ENCODE measurements at regions not wholly inside any gene's neighbourhood (a gene's known extent, or its start where the extent isn't known, plus 50 kb on each side); places are given as distances from the start of the nearest gene placed in this dataset.

GRCh38 chr10:65720901-65721300 lies 1204.9 kb upstream of the LRRTM3 start:
- no peak overlapping the region for H3K4me3 ChIP-seq
- intact Hi-C loops (cut with DNase I) = no loop called here
- H3K4me1 ChIP-seq = no peaks in the 10 kb centered on the region
- H3K27me3 ChIP-seq = no peaks in the 10 kb centered on the region
- H3K9me3 ChIP-seq = no peaks in the 10 kb centered on the region
- TF ChIP-seq EP300 (IDR thresholded peaks at IDR 0.05) (no peak), POLR2AphosphoS5 (IDR thresholded peaks at IDR 0.05) (no peak), POLR2A (IDR thresholded peaks at IDR 0.05) (no peak)
- TF ChIP-seq, protein P1, sequence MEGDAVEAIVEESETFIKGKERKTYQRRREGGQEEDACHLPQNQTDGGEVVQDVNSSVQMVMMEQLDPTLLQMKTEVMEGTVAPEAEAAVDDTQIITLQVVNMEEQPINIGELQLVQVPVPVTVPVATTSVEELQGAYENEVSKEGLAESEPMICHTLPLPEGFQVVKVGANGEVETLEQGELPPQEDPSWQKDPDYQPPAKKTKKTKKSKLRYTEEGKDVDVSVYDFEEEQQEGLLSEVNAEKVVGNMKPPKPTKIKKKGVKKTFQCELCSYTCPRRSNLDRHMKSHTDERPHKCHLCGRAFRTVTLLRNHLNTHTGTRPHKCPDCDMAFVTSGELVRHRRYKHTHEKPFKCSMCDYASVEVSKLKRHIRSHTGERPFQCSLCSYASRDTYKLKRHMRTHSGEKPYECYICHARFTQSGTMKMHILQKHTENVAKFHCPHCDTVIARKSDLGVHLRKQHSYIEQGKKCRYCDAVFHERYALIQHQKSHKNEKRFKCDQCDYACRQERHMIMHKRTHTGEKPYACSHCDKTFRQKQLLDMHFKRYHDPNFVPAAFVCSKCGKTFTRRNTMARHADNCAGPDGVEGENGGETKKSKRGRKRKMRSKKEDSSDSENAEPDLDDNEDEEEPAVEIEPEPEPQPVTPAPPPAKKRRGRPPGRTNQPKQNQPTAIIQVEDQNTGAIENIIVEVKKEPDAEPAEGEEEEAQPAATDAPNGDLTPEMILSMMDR (IDR thresholded peaks at IDR 0.05) = no peak
- H3K27ac ChIP-seq = no peak overlapping the region
- 92 to 93% methylated on average over 4 of the region's 4 CpGs for WGBS, 2 donors
- no peak for DNase-seq
- H3K36me3 ChIP-seq = no peaks in the 10 kb centered on the region

GRCh38 chr10:65723525-65723924 lies 1202.3 kb upstream of the LRRTM3 start:
- Histone ChIP-seq H3K4me3 (no peak overlapping the region), H3K27ac (no peak overlapping the region), H3K36me3 (no peaks in the 10 kb centered on the region), H3K4me1 (no peaks in the 10 kb centered on the region), H3K27me3 (no peaks in the 10 kb centered on the region), H3K9me3 (no peaks in the 10 kb centered on the region)
- TF ChIP-seq, protein P1 (IDR thresholded peaks at IDR 0.05) = no peak
- TF ChIP-seq POLR2AphosphoS5 (IDR thresholded peaks at IDR 0.05) = no peak
- TF ChIP-seq POLR2A (IDR thresholded peaks at IDR 0.05) = no peak
- TF ChIP-seq EP300 (IDR thresholded peaks at IDR 0.05) = no peak
- 82 to 85% methylated on average over 6 of the region's 6 CpGs for WGBS, 2 donors
- intact Hi-C loops (cut with DNase I) = no loop called here
- DNase-seq = no peak

DNA sequence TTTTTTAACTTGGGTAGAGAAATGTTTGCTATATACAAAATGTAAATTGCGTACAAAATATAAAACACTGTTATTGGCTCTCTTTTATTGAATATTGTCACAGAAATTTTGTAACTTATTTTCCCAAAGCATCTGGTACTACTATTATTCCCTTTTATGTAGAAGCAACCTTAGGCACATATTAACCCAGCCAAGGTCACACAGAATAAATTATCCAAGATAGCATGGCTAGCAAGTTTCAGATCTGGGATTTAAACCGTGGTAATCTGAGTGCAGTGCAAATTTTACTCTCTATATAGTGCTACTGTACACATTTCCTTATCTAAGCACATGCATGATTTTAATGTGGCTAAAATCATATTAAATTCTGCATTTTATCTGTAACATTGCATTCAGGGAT lies 1190.5 kb upstream of the LRRTM3 start:
- no peaks in the 10 kb centered on the region for H3K36me3 ChIP-seq
- H3K27ac ChIP-seq = no peak overlapping the region
- H3K4me3 ChIP-seq = no peak overlapping the region
- TF ChIP-seq POLR2A (IDR thresholded peaks at IDR 0.05) = no peak
- TF ChIP-seq, protein P1 (IDR thresholded peaks at IDR 0.05) = no peak
- TF ChIP-seq EP300 (IDR thresholded peaks at IDR 0.05) = no peak
- no peak for TF ChIP-seq POLR2AphosphoS5 (IDR thresholded peaks at IDR 0.05)
- 39 to 81% methylated on average over 2 of the region's 2 CpGs for WGBS, 2 donors
- no peak for DNase-seq
- no peaks in the 10 kb centered on the region for H3K4me1 ChIP-seq
- H3K27me3 ChIP-seq = no peaks in the 10 kb centered on the region
- intact Hi-C loops (cut with DNase I) = no loop called here
- no peaks in the 10 kb centered on the region for H3K9me3 ChIP-seq

DNA sequence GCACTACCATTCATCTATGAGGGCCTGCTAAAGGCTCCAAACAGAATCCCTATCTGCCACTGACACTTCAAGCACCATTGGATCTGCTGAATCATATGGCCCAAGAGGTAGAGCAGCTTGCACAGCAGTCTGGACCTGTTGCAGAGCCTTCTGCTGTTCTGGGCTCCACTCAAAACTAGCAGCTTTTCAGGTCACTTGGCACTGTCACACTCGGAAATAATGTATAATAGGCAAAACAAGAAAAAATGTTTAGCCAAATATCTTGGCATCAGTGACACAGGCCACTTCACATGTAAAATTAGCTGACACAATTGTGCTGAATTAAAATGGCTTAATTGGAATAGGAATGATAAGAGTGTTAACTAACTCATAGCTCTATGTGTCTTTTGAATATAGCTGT lies 1182.9 kb upstream of the LRRTM3 start:
- H3K4me3 ChIP-seq = no peak overlapping the region
- intact Hi-C loops (cut with DNase I) = no loop called here
- no peaks in the 10 kb centered on the region for H3K9me3 ChIP-seq
- TF ChIP-seq, protein P1 (IDR thresholded peaks at IDR 0.05) = no peak
- TF ChIP-seq POLR2AphosphoS5 (IDR thresholded peaks at IDR 0.05) = no peak
- TF ChIP-seq EP300 (IDR thresholded peaks at IDR 0.05) = no peak
- TF ChIP-seq POLR2A (IDR thresholded peaks at IDR 0.05) = no peak
- no peaks in the 10 kb centered on the region for H3K27me3 ChIP-seq
- WGBS, 2 donors = 86 to 91% methylated on average over 1 of the region's 1 CpG
- H3K4me1 ChIP-seq = no peaks in the 10 kb centered on the region
- H3K36me3 ChIP-seq = no peaks in the 10 kb centered on the region
- DNase-seq = no peak
- no peak overlapping the region for H3K27ac ChIP-seq

- intact Hi-C loops (cut with DNase I) = no loop called here
- no peaks in the 10 kb centered on the region for H3K9me3 ChIP-seq
- DNase-seq = no peak
- no peak for TF ChIP-seq EP300 (IDR thresholded peaks at IDR 0.05)
- TF ChIP-seq POLR2AphosphoS5 (IDR thresholded peaks at IDR 0.05) = no peak
- no peak for TF ChIP-seq POLR2A (IDR thresholded peaks at IDR 0.05)
- TF ChIP-seq, protein P1 (IDR thresholded peaks at IDR 0.05) = no peak
- H3K36me3 ChIP-seq = no peaks in the 10 kb centered on the region
- no peaks in the 10 kb centered on the region for H3K4me1 ChIP-seq
- H3K27me3 ChIP-seq = no peaks in the 10 kb centered on the region
- no peak overlapping the region for H3K4me3 ChIP-seq
- no peak overlapping the region for H3K27ac ChIP-seq
Measured at GRCh38 chr10:65751218-65751617, 1174.6 kb upstream of the LRRTM3 start.
